OCI-LY3 (cell line): ENCODE measurements at regions not wholly inside any gene's neighbourhood (a gene's known extent, or its start where the extent isn't known, plus 50 kb on each side); places are given as distances from the start of the nearest gene placed in this dataset.

Experiments
- CTCF ChIP-seq: fragments of 200-600, 300-600 bp; sonication (generic); IDR thresholded peaks from 2 replicates; pipeline ENCODE4 v1.5.1; 2014; ENCODE audit warnings: antibody characterized with exemption, low read length, low read depth
- EZH2phosphoT487 ChIP-seq: fragments of 200-600 bp; shearing (Covaris generic); IDR thresholded peaks from 2 replicates; pipeline ENCODE4 v1.6.1; 2018; ENCODE audit warnings: antibody characterized with exemption, mixed run types, low read depth

GRCh38 chr21:31397030-31397429, 53.0 kb upstream of the TIAM1 start:
- TF ChIP-seq CTCF (no peak), EZH2phosphoT487 (no peak)
